C4-2B (cell line): ENCODE measurements at regions not wholly inside any gene's neighbourhood (a gene's known extent, or its start where the extent isn't known, plus 50 kb on each side); places are given as distances from the start of the nearest gene placed in this dataset.

Source experiments
- ZFX ChIP-seq: fragments of 450-650 bp; IDR thresholded peaks from 2 replicates; pipeline ENCODE4 v1.6.1; 2017
- TF ChIP-seq, protein P1 (sequence below): fragments of 450-650 bp; conservative IDR thresholded peaks from 2 replicates; pipeline ENCODE4 v1.5.1; 2017; ENCODE audit warnings: mild to moderate bottlenecking

DNA sequence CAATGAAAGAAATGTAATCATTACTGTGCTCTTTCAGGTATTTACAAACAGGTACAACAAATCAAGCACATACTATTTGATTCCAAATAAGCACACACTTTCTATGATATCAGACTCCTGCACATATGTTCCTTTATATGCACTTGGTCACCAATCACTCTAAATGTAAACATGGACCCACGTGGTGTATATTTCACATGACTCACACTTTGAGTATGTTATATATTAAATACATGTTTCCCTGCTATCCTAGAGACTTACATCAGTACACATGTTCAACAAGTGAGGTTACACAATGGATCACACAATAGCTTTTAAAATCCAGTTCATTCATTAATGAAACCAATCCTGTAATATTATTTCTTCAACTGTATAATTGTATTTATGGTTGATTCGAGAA, 683.5 kb downstream of the NR2F2 start:
- TF ChIP-seq, protein P1, sequence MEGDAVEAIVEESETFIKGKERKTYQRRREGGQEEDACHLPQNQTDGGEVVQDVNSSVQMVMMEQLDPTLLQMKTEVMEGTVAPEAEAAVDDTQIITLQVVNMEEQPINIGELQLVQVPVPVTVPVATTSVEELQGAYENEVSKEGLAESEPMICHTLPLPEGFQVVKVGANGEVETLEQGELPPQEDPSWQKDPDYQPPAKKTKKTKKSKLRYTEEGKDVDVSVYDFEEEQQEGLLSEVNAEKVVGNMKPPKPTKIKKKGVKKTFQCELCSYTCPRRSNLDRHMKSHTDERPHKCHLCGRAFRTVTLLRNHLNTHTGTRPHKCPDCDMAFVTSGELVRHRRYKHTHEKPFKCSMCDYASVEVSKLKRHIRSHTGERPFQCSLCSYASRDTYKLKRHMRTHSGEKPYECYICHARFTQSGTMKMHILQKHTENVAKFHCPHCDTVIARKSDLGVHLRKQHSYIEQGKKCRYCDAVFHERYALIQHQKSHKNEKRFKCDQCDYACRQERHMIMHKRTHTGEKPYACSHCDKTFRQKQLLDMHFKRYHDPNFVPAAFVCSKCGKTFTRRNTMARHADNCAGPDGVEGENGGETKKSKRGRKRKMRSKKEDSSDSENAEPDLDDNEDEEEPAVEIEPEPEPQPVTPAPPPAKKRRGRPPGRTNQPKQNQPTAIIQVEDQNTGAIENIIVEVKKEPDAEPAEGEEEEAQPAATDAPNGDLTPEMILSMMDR, result no peak
- no peak for TF ChIP-seq ZFX
